Suppressor macrophage treated with lipopolysaccharide for 4 hours (primary cell): ENCODE measurements at regions not wholly inside any gene's neighbourhood (a gene's known extent, or its start where the extent isn't known, plus 50 kb on each side); places are given as distances from the start of the nearest gene placed in this dataset.
A peak's percentile ranks its signal among the peaks of the same experiment; 100 is the strongest.
"Not testable (repeated sequence)": the region's sequence is repeated elsewhere in the genome, so short reads cannot be mapped to it uniquely, and the experiment has no call there.

Experiments
- DNase-seq: peaks from one replicate; pipeline ENCODE4 v3.0.0-alpha.2; 2020

- not testable (repeated sequence) for DNase-seq
Measured at GRCh38 chrX:124181515-124181914, 150.9 kb upstream of the TEX13D start.

- no peak for DNase-seq
Measured at GRCh38 chrX:124190440-124190839, 142.0 kb upstream of the TEX13D start.

- DNase-seq: no peak
Measured at GRCh38 chrX:124194199-124194598, 138.3 kb upstream of the TEX13D start.

- DNase-seq: no peak
Measured at GRCh38 chrX:124194901-124195300, 137.6 kb upstream of the TEX13D start.

- no peak for DNase-seq
Measured at GRCh38 chrX:124203311-124203710, 129.1 kb upstream of the TEX13D start.

- DNase-seq: peak; percentile 49
Measured at GRCh38 chrX:124208660-124209059, 123.8 kb upstream of the TEX13D start.

GRCh38 chrX:124209792-124210576 lies 122.5 kb upstream of the TEX13D start:
- no peak for DNase-seq

GRCh38 chrX:124211312-124211942 lies 121.0 kb upstream of the TEX13D start:
- DNase-seq: peak; percentile 33

- no peak for DNase-seq
Measured at GRCh38 chrX:124212622-124213021, 119.8 kb upstream of the TEX13D start.

- no peak for DNase-seq
Measured at GRCh38 chrX:124215786-124216185, 116.7 kb upstream of the TEX13D start.

- DNase-seq: no peak
Measured at GRCh38 chrX:124216396-124217115, 115.9 kb upstream of the TEX13D start.

- DNase-seq: peak; percentile 22
Measured at GRCh38 chrX:124217304-124218251, 114.9 kb upstream of the TEX13D start.

- DNase-seq: no peak
Measured at GRCh38 chrX:124223524-124223923, 108.9 kb upstream of the TEX13D start.

GRCh38 chrX:124224528-124224927 lies 107.9 kb upstream of the TEX13D start:
- DNase-seq: no peak

GRCh38 chrX:124226129-124226528 lies 106.3 kb upstream of the TEX13D start:
- DNase-seq: no peak

GRCh38 chrX:124228849-124229248 lies 103.6 kb upstream of the TEX13D start:
- no peak for DNase-seq

GRCh38 chrX:124229374-124229773 lies 103.1 kb upstream of the TEX13D start:
- DNase-seq: no peak

- DNase-seq: no peak
Measured at GRCh38 chrX:124230655-124231450, 101.6 kb upstream of the TEX13D start.

- no peak for DNase-seq
Measured at GRCh38 chrX:124231451-124231759, 101.1 kb upstream of the TEX13D start.

- no peak for DNase-seq
Measured at GRCh38 chrX:124232523-124233201, 99.8 kb upstream of the TEX13D start.

GRCh38 chrX:124234348-124234747 lies 98.1 kb upstream of the TEX13D start:
- DNase-seq: no peak
